OCI-LY7 (cell line): ENCODE measurements at regions not wholly inside any gene's neighbourhood (a gene's known extent, or its start where the extent isn't known, plus 50 kb on each side); places are given as distances from the start of the nearest gene placed in this dataset.

Source experiments
- BruUV-seq: library from RNA; stranded (reverse); fragments of 400-500 nt; replicated peaks from 2 replicates; lab custom pipeline; 2021; lab: Mats Ljungman, UMichigan
- CTCF ChIA-PET: fragments of 300-600 bp; sonication (Branson Sonifier 250); formaldehyde crosslinking; loops from one replicate; lab custom pipeline; 2022; ENCODE audit warnings: antibody characterized with exemption; ENCODE audit not compliant: unreplicated experiment; lab: Charles Lee
- POLR2A ChIA-PET: fragments of 300-600 bp; sonication (Branson Sonifier 250); formaldehyde crosslinking; loops from one replicate; lab custom pipeline; 2022; ENCODE audit warnings: antibody characterized with exemption; lab: Charles Lee
- DNase-seq: peaks from one replicate; pipeline ENCODE4 v3.0.0-alpha.2; 2015; ENCODE audit warnings: low spot score
- H2AFZ ChIP-seq: fragments of 200-600 bp; sonication (generic), shearing (Covaris generic); 2 replicates; pipeline ENCODE4 v1.6.1; 2014; ENCODE audit warnings: mild to moderate bottlenecking, antibody characterized with exemption, low read length, moderate library complexity
- H3K27ac ChIP-seq: fragments of 200-600 bp; sonication (generic); 2 replicates; pipeline ENCODE4 v1.5.1; 2014; ENCODE audit warnings: mixed run types, low read depth, mild to moderate bottlenecking, moderate library complexity, low read length, inconsistent platforms; ENCODE audit not compliant: poor library complexity, severe bottlenecking
- H3K36me3 ChIP-seq: fragments of 200-600 bp; sonication (generic); 2 replicates; pipeline ENCODE4 v1.6.1; 2014; ENCODE audit warnings: mild to moderate bottlenecking, antibody characterized with exemption, low read length, moderate library complexity, mixed read lengths; ENCODE audit not compliant: insufficient read depth
- H3K4me1 ChIP-seq: fragments of 200-600 bp; sonication (generic); 2 replicates; pipeline ENCODE4 v1.5.1; 2014; ENCODE audit warnings: mild to moderate bottlenecking, low read length; ENCODE audit not compliant: insufficient read depth, poor library complexity, severe bottlenecking
- H3K4me2 ChIP-seq: fragments of 200-600 bp; sonication (generic); 2 replicates; pipeline ENCODE4 v1.6.1; 2014; ENCODE audit warnings: mild to moderate bottlenecking, low read length
- H3K4me3 ChIP-seq: fragments of 200-600 bp; sonication (generic); 2 replicates; pipeline ENCODE4 v1.5.1; 2014; ENCODE audit warnings: mild to moderate bottlenecking, low read depth, low read length; ENCODE audit not compliant: poor library complexity, severe bottlenecking
- H3K79me2 ChIP-seq: fragments of 200-600 bp; sonication (generic); 2 replicates; pipeline ENCODE4 v1.6.1; 2016; ENCODE audit warnings: low read depth, mild to moderate bottlenecking, low read length, moderate library complexity, mixed read lengths; ENCODE audit not compliant: insufficient read depth
- H3K9me2 ChIP-seq: fragments of 200-600 bp; sonication (generic); 2 replicates; pipeline ENCODE4 v1.6.1; 2016; ENCODE audit warnings: mild to moderate bottlenecking, low read length, mixed read lengths; ENCODE audit not compliant: insufficient read depth
- H3K9me3 ChIP-seq: fragments of 200-600 bp; sonication (generic); 2 replicates; pipeline ENCODE4 v1.6.1; 2014; ENCODE audit warnings: mild to moderate bottlenecking, mixed run types, low read length, mixed read lengths
- H4K20me1 ChIP-seq: fragments of 200-600 bp; sonication (generic); 2 replicates; pipeline ENCODE4 v1.6.1; 2014; ENCODE audit warnings: mild to moderate bottlenecking, antibody characterized with exemption, low read length, moderate library complexity, mixed read lengths; ENCODE audit not compliant: insufficient read depth
- CTCF ChIP-seq: fragments of 200-600 bp; sonication (generic); conservative IDR thresholded peaks from 2 replicates; pipeline ENCODE4 v1.5.1; 2014; ENCODE audit warnings: mild to moderate bottlenecking, antibody characterized with exemption, low read length, moderate library complexity, mixed read lengths
- EZH2phosphoT487 ChIP-seq: fragments of 200-600 bp; sonication (generic); IDR thresholded peaks from 2 replicates; pipeline ENCODE4 v1.6.1; 2018; ENCODE audit warnings: low read depth, borderline replicate concordance, mild to moderate bottlenecking, mixed run types, antibody characterized with exemption, low read length, moderate library complexity, mixed read lengths
- intact Hi-C: fragments of 100-400 bp; cut with micrococcal nuclease; formaldehyde crosslinking; loops from one replicate; pipeline ENCODE4 v1.10.0; 2022; ENCODE audit not compliant: unreplicated experiment

- CTCF ChIA-PET, result no interaction called here
- Histone ChIP-seq H3K4me1 (peaks cover 29% of the 10 kb centered on the region), H3K27ac (no peak overlapping the region), H2AFZ (no peak overlapping the region), H4K20me1 (no peaks in the 10 kb centered on the region), H3K9me2 (no peaks in the 10 kb centered on the region), H3K9me3 (no peaks in the 10 kb centered on the region), H3K4me2 (no peak overlapping the region), H3K36me3 (no peaks in the 10 kb centered on the region), H3K79me2 (no peaks in the 10 kb centered on the region), H3K4me3 (no peak overlapping the region)
- BruUV-seq, result no TSS peak
- DNase-seq, result no peak
- no peak for TF ChIP-seq EZH2phosphoT487
- no peak for TF ChIP-seq CTCF
- intact Hi-C loops, result no loop called here
- POLR2A ChIA-PET, result no interaction called here
Measured at GRCh38 chr10:43946445-43946844, 297.8 kb upstream of the ZNF32 start.

GRCh38 chr10:43945908-43946307 lies 297.2 kb upstream of the ZNF32 start:
- no peak overlapping the region for H3K4me2 ChIP-seq
- H2AFZ ChIP-seq, result no peak overlapping the region
- no peaks in the 10 kb centered on the region for H3K9me2 ChIP-seq
- no peak for TF ChIP-seq CTCF
- TF ChIP-seq EZH2phosphoT487, result no peak
- BruUV-seq, result no TSS peak
- H3K79me2 ChIP-seq, result no peaks in the 10 kb centered on the region
- POLR2A ChIA-PET, result no interaction called here
- H3K27ac ChIP-seq, result no peak overlapping the region
- CTCF ChIA-PET, result no interaction called here
- intact Hi-C loops, result no loop called here
- H3K36me3 ChIP-seq, result no peaks in the 10 kb centered on the region
- peaks cover 35% of the 10 kb centered on the region for H3K4me1 ChIP-seq
- no peak for DNase-seq
- H4K20me1 ChIP-seq, result no peaks in the 10 kb centered on the region
- no peaks in the 10 kb centered on the region for H3K9me3 ChIP-seq
- no peak overlapping the region for H3K4me3 ChIP-seq

GRCh38 chr10:43945094-43945730 lies 296.5 kb upstream of the ZNF32 start:
- no peak for TF ChIP-seq CTCF
- no peak for TF ChIP-seq EZH2phosphoT487
- H3K4me3 ChIP-seq, result no peak overlapping the region
- no peak overlapping the region for H2AFZ ChIP-seq
- peaks cover 42% of the 10 kb centered on the region for H3K4me1 ChIP-seq
- intact Hi-C loops, result no loop called here
- H4K20me1 ChIP-seq, result no peaks in the 10 kb centered on the region
- ChIA-PET CTCF (no interaction called here), POLR2A (interaction anchor here (1.3 kb wide), 1 partner anchor 33 kb away, joined by 3 read pairs; no protein-coding TSS in a partner anchor)
- H3K9me2 ChIP-seq, result no peaks in the 10 kb centered on the region
- DNase-seq, result no peak
- H3K79me2 ChIP-seq, result no peaks in the 10 kb centered on the region
- no peak overlapping the region for H3K27ac ChIP-seq
- H3K36me3 ChIP-seq, result no peaks in the 10 kb centered on the region
- H3K9me3 ChIP-seq, result no peaks in the 10 kb centered on the region
- no peak overlapping the region for H3K4me2 ChIP-seq
- BruUV-seq, result no TSS peak
